ENCODE measurements at regions not wholly inside any gene's neighbourhood (a gene's known extent, or its start where the extent isn't known, plus 50 kb on each side); places are given as distances from the start of the nearest gene placed in this dataset.

DNA sequence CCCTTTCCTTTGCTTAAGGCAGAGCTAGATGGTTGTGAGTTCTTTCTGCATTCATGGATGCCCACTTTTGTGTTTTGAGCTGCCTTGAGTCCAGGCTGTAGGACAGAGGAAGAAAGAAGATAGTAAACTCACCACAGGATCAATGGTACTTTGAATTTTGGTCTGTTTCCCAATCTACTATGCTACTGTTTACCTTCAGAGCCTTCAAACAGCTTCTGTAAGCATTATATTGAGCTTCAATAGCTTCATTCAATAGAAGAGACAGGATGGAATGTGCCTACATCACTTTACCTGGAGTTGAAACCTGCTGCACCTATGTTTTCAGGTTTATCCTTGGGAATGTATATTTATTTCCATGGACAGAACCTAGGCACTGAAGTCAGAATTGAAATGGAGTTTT is 397.9 kb upstream of the DYNLRB2 start:
- Histone ChIP-seq H3K27ac (no peak overlapping the region), H3K36me3 (ENCODE audit: insufficient read depth, low read length) (no peaks in the 10 kb centered on the region), H3K9me3 (ENCODE audit: low read depth, low read length) (no peaks in the 10 kb centered on the region), H3K9ac (ENCODE audit: insufficient read length) (no peak overlapping the region), H3K4me3 (no peak overlapping the region)
- no peak for DNase-seq (ENCODE audit: low read depth, low spot score)
- TF ChIP-seq POLR2AphosphoS5 (IDR thresholded peaks at IDR 0.05; ENCODE audit: borderline replicate concordance, low read depth, low read length) (no peak), FOXP2 (optimal IDR thresholded peaks at IDR 0.05; ENCODE audit: control extremely low read depth, extremely low read length, insufficient read depth) (no peak), EZH2 (IDR thresholded peaks at IDR 0.05) (no peak)

- no peak overlapping the region for H3K27ac ChIP-seq
- H3K9ac ChIP-seq (ENCODE audit: insufficient read length): no peak overlapping the region
- H3K36me3 ChIP-seq (ENCODE audit: insufficient read depth, low read length): no peaks in the 10 kb centered on the region
- H3K9me3 ChIP-seq (ENCODE audit: low read depth, low read length): no peaks in the 10 kb centered on the region
- no peak for DNase-seq (ENCODE audit: low read depth, low spot score)
- TF ChIP-seq POLR2AphosphoS5 (IDR thresholded peaks at IDR 0.05; ENCODE audit: borderline replicate concordance, low read depth, low read length) (no peak), EZH2 (IDR thresholded peaks at IDR 0.05) (no peak), FOXP2 (optimal IDR thresholded peaks at IDR 0.05; ENCODE audit: control extremely low read depth, extremely low read length, insufficient read depth) (no peak)
- no peak overlapping the region for H3K4me3 ChIP-seq
These were observed 398.5 kb upstream of the DYNLRB2 start for GRCh38 chr16:80142281-80142680.

- Histone ChIP-seq H3K36me3 (ENCODE audit: insufficient read depth, low read length) (no peaks in the 10 kb centered on the region), H3K9ac (ENCODE audit: insufficient read length) (no peak overlapping the region), H3K4me3 (no peak overlapping the region), H3K9me3 (ENCODE audit: low read depth, low read length) (no peaks in the 10 kb centered on the region), H3K27ac (no peak overlapping the region)
- no peak for DNase-seq (ENCODE audit: low read depth, low spot score)
- TF ChIP-seq FOXP2 (optimal IDR thresholded peaks at IDR 0.05; ENCODE audit: control extremely low read depth, extremely low read length, insufficient read depth) (no peak), EZH2 (IDR thresholded peaks at IDR 0.05) (no peak), POLR2AphosphoS5 (IDR thresholded peaks at IDR 0.05; ENCODE audit: borderline replicate concordance, low read depth, low read length) (no peak)
These were observed 411.0 kb upstream of the DYNLRB2 start for GRCh38 chr16:80129791-80130190.

DNA sequence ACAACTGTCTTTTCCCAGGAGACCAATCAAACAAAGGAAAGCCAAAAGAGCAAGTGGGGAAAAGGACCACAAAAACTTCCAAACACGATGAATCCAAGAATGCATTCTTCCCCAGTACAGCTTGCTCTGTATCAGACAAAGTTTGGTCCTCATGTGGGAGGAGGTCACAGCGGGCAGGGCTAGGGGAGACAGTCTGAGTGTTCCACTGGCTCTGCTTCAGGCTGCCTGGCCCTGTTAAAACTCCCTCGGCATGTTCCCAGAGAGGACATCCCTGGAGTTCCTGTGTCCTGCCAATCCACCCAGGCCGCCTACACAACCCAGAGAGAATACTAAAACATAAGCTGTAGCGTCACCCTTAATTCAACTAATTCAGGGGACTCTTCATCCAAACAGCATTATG is 415.1 kb upstream of the DYNLRB2 start:
- no peak for DNase-seq (ENCODE audit: low read depth, low spot score)
- H3K9ac ChIP-seq (ENCODE audit: insufficient read length): no peak overlapping the region
- H3K36me3 ChIP-seq (ENCODE audit: insufficient read depth, low read length): no peaks in the 10 kb centered on the region
- TF ChIP-seq POLR2AphosphoS5 (IDR thresholded peaks at IDR 0.05; ENCODE audit: borderline replicate concordance, low read depth, low read length) (no peak), EZH2 (IDR thresholded peaks at IDR 0.05) (no peak), FOXP2 (optimal IDR thresholded peaks at IDR 0.05; ENCODE audit: control extremely low read depth, extremely low read length, insufficient read depth) (no peak)
- no peaks in the 10 kb centered on the region for H3K9me3 ChIP-seq (ENCODE audit: low read depth, low read length)
- no peak overlapping the region for H3K27ac ChIP-seq
- no peak overlapping the region for H3K4me3 ChIP-seq

GRCh38 chr16:80123189-80123588 is 417.6 kb upstream of the DYNLRB2 start:
- no peak overlapping the region for H3K27ac ChIP-seq
- no peak for DNase-seq (ENCODE audit: low read depth, low spot score)
- H3K36me3 ChIP-seq (ENCODE audit: insufficient read depth, low read length): no peaks in the 10 kb centered on the region
- TF ChIP-seq FOXP2 (optimal IDR thresholded peaks at IDR 0.05; ENCODE audit: control extremely low read depth, extremely low read length, insufficient read depth) (no peak), EZH2 (IDR thresholded peaks at IDR 0.05) (no peak), POLR2AphosphoS5 (IDR thresholded peaks at IDR 0.05; ENCODE audit: borderline replicate concordance, low read depth, low read length) (no peak)
- no peak overlapping the region for H3K4me3 ChIP-seq
- H3K9me3 ChIP-seq (ENCODE audit: low read depth, low read length): no peaks in the 10 kb centered on the region
- H3K9ac ChIP-seq (ENCODE audit: insufficient read length): no peak overlapping the region

GRCh38 chr16:80122115-80122514 is 418.7 kb upstream of the DYNLRB2 start:
- H3K4me3 ChIP-seq: no peak overlapping the region
- H3K9ac ChIP-seq (ENCODE audit: insufficient read length): no peak overlapping the region
- H3K27ac ChIP-seq: no peak overlapping the region
- H3K36me3 ChIP-seq (ENCODE audit: insufficient read depth, low read length): no peaks in the 10 kb centered on the region
- DNase-seq (ENCODE audit: low read depth, low spot score): no peak
- no peaks in the 10 kb centered on the region for H3K9me3 ChIP-seq (ENCODE audit: low read depth, low read length)
- TF ChIP-seq EZH2 (IDR thresholded peaks at IDR 0.05): no peak

- no peak overlapping the region for H3K4me3 ChIP-seq
- TF ChIP-seq FOXP2 (optimal IDR thresholded peaks at IDR 0.05; ENCODE audit: control extremely low read depth, extremely low read length, insufficient read depth): no peak
- no peak for TF ChIP-seq EZH2 (IDR thresholded peaks at IDR 0.05)
- no peak for TF ChIP-seq POLR2AphosphoS5 (IDR thresholded peaks at IDR 0.05; ENCODE audit: borderline replicate concordance, low read depth, low read length)
- no peaks in the 10 kb centered on the region for H3K36me3 ChIP-seq (ENCODE audit: insufficient read depth, low read length)
- H3K27ac ChIP-seq: no peak overlapping the region
- no peak for DNase-seq (ENCODE audit: low read depth, low spot score)
- H3K9me3 ChIP-seq (ENCODE audit: low read depth, low read length): no peaks in the 10 kb centered on the region
- H3K9ac ChIP-seq (ENCODE audit: insufficient read length): no peak overlapping the region
These were observed 419.3 kb upstream of the DYNLRB2 start for GRCh38 chr16:80121522-80121909.

GRCh38 chr16:80120899-80121521 is 419.8 kb upstream of the DYNLRB2 start:
- no peak overlapping the region for H3K4me3 ChIP-seq
- DNase-seq (ENCODE audit: low read depth, low spot score): no peak
- no peak for TF ChIP-seq FOXP2 (optimal IDR thresholded peaks at IDR 0.05; ENCODE audit: control extremely low read depth, extremely low read length, insufficient read depth)
- TF ChIP-seq POLR2AphosphoS5 (IDR thresholded peaks at IDR 0.05; ENCODE audit: borderline replicate concordance, low read depth, low read length): no peak
- TF ChIP-seq EZH2 (IDR thresholded peaks at IDR 0.05): no peak
- H3K36me3 ChIP-seq (ENCODE audit: insufficient read depth, low read length): no peaks in the 10 kb centered on the region
- no peak overlapping the region for H3K27ac ChIP-seq
- no peaks in the 10 kb centered on the region for H3K9me3 ChIP-seq (ENCODE audit: low read depth, low read length)
- no peak overlapping the region for H3K9ac ChIP-seq (ENCODE audit: insufficient read length)

- TF ChIP-seq EZH2 (IDR thresholded peaks at IDR 0.05) (no peak), FOXP2 (optimal IDR thresholded peaks at IDR 0.05; ENCODE audit: control extremely low read depth, extremely low read length, insufficient read depth) (no peak), POLR2AphosphoS5 (IDR thresholded peaks at IDR 0.05; ENCODE audit: borderline replicate concordance, low read depth, low read length) (no peak)
- DNase-seq (ENCODE audit: low read depth, low spot score): no peak
- H3K4me3 ChIP-seq: no peak overlapping the region
- H3K36me3 ChIP-seq (ENCODE audit: insufficient read depth, low read length): no peaks in the 10 kb centered on the region
- H3K9me3 ChIP-seq (ENCODE audit: low read depth, low read length): no peaks in the 10 kb centered on the region
- no peak overlapping the region for H3K9ac ChIP-seq (ENCODE audit: insufficient read length)
- no peak overlapping the region for H3K27ac ChIP-seq
These were observed 423.1 kb upstream of the DYNLRB2 start for GRCh38 chr16:80117556-80118130.
